Choroid plexus epithelial cell (primary cell): ENCODE measurements at regions not wholly inside any gene's neighbourhood (a gene's known extent, or its start where the extent isn't known, plus 50 kb on each side); places are given as distances from the start of the nearest gene placed in this dataset.
"Not testable (repeated sequence)": the region's sequence is repeated elsewhere in the genome, so short reads cannot be mapped to it uniquely, and the experiment has no call there.

Experiments used
- DNase-seq: peaks from one replicate; pipeline ENCODE4 v3.0.0-alpha.2; 2010; ENCODE audit warnings: low read depth
- H3K4me3 ChIP-seq: 2 replicates; pipeline ENCODE4 v1.5.1; 2011; ENCODE audit warnings: low read depth, mild to moderate bottlenecking, control low read depth, low read length, moderate library complexity
- TF ChIP-seq, protein P1 (sequence below): conservative IDR thresholded peaks from 2 replicates; pipeline ENCODE4 v1.5.1; 2011; ENCODE audit warnings: low read depth, mild to moderate bottlenecking, control low read depth, inconsistent platforms, low read length, moderate library complexity

DNA sequence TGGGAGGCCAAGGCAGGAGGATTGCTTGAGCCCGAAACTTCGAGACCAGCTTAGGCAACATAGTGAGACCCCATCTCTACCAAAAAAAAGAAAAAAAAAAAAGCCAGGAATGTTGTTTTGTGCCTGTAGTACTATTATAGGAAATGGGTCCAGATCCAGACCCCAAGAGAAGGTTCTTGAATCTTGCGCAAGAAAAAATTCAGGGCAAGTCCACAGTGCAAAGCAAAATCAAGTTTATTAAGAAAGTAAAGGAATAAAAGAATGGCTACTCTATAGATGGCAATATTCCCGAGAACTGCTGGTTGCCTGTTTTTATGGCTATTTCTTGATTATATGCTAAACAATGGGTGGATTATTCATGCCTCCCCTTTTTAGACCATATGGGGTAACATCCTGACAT, 51.2 kb upstream of the RDX start:
- H3K4me3 ChIP-seq: no peak overlapping the region
- TF ChIP-seq, protein P1, sequence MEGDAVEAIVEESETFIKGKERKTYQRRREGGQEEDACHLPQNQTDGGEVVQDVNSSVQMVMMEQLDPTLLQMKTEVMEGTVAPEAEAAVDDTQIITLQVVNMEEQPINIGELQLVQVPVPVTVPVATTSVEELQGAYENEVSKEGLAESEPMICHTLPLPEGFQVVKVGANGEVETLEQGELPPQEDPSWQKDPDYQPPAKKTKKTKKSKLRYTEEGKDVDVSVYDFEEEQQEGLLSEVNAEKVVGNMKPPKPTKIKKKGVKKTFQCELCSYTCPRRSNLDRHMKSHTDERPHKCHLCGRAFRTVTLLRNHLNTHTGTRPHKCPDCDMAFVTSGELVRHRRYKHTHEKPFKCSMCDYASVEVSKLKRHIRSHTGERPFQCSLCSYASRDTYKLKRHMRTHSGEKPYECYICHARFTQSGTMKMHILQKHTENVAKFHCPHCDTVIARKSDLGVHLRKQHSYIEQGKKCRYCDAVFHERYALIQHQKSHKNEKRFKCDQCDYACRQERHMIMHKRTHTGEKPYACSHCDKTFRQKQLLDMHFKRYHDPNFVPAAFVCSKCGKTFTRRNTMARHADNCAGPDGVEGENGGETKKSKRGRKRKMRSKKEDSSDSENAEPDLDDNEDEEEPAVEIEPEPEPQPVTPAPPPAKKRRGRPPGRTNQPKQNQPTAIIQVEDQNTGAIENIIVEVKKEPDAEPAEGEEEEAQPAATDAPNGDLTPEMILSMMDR: no peak
- DNase-seq: no peak

DNA sequence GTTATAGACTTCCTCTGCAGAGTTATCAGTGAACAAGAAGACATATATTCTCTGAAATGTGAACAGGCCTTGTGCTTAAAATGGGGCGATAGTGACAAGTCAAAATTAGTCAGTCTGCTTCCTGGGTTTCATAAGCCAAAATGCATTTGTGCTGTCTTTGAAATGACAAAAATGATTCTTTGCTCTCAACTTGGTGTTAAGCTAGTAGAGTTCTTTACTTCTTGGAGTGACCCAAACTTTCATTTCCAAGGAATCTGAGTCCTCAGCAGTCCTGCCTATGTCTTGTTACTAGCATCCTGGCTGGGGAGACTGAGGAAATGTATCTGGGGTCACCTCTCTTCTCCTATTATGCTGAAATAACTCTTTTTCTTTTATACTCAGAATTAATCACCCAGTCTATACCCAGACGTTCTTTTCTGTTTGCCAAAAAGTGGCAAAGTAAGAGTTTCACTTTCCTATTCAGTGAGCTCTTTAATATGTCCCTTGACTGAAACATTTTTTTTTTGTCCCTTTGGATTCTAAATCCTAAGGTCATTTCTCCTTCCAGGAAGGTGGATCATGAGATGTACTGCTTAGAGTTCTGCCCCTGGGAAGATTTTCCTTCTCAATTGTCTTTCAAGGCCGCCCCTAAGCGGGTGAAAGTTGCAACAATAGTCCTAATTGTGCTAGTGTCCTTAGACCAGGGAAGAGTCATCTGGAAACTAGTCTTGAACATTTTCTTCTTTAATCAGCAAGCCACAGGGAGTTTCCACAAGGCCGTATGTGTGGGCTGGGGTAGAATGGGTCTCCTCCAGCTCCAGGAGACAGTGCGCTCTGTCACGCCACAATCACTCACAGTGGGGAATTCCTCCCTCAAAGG, 53.0 kb upstream of the RDX start:
- H3K4me3 ChIP-seq: no peak overlapping the region
- no peak for DNase-seq
- TF ChIP-seq, protein P1: no peak

DNA sequence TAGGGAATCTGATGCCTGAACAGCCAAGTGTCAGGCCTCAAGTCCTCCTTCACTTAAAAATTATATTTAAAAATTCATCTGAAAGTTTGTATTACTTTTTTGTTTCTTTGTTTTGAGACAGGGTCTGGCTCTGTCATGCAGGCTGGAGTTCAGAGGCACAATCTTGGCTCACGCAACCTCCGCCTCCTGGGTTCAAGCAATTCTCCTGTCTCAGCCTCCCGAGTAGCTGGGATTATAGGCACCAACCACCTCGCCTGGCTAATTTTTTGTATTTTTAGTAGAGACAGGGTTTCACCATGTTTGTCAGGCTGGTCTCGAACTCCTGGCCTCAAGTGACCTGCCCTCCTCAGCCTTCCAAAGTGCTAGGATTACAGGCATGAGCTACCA, 53.6 kb upstream of the RDX start:
- H3K4me3 ChIP-seq, DNase-seq: not testable (repeated sequence)

DNA sequence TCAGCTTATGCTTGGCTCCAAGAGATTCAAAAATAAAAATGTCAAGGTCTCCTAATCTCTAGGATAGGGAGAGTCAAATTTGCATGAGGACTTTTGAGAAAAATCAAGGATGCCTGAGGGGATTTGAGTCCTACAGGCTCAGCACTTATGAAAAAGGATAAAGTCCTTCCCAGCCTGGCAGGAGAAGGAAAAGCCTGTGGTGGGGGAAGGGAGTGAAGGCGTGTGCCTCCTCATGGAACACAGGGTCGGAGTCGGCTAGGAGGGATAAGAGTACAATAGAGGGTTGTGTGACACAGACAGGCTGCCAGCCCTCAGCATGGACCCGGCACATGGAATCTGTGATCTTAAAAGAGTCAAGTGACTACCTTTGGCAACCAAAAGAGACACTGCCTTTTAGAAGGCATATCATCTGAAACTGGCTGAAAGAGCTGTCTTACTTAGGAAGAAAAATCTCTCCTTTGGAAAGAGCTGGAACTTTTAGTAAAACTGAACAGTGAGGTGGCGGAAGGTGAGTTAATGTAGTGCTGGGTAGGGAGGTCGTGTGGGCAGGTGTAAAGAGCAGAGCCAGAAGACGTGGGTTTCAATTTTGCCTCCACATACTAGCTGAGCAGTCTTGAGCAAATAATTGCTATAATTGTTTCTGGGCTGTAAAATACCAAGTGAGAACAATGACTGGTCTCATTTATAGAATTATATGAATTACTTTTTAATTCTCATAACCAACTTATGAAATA, 58.8 kb upstream of the RDX start:
- no peak overlapping the region for H3K4me3 ChIP-seq
- DNase-seq: no peak
- TF ChIP-seq, protein P1: no peak

DNA sequence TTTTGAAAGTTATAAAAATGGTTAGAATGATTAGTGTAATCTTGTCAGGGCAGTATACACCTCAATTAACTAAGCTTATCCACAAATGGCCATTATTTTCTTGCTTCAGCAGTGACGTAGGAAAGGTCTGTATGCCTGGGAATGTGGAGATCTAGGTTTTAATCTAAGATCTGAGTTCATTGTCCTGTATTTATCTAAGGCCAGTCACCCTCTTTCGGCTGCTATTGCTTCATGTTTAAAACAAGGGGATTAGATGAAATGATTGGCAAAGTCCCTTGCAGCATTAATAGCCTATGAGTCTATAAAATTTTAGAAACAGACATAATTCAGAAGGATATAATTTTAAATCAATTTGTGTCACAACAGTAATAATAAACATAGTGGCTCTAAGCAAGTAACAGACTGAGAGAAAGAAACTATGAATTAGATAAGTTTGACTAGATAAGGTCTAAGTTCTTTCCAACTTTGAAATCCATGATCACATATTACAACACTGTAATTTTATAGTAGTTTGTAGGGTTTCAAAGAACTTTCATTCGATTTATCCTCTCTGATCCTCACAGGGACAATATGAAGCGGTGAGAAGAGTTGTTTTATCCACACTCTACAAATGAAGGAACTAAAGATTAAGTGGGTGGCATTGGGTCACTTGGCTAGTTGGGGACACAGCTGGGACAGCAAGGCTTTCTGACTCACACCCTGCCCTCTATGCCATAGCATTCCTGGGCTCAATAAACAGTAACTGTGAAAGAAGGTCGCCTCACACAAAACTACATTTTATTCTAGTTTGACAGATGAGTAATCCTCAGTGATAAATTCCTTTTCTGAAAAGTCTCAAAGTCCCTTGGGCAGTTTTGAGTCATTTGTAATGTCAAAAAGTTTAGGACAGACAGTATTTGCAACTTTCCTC, 60.6 kb upstream of the RDX start:
- H3K4me3 ChIP-seq: no peak overlapping the region
- DNase-seq: no peak
- TF ChIP-seq, protein P1: no peak

DNA sequence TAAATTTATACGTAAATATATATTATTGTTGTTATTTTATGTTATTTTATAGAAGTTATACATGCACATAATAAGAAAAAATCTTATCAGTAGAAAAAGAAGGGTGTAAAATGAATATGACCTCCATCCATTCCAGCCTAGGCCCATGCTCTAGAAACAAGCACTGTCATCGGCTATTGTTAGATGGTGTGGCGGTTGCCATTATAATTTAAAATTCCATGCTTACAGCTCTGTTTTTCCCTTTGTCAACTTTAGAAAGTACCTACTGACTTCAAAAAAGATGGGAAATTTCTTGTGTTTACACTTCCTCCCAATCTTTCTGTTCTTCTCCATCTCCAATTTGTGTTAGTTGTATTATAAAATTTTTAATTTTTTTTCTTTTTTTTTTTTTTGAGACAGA, 61.9 kb upstream of the RDX start:
- H3K4me3 ChIP-seq: no peak overlapping the region
- no peak for DNase-seq
- TF ChIP-seq, protein P1: no peak

DNA sequence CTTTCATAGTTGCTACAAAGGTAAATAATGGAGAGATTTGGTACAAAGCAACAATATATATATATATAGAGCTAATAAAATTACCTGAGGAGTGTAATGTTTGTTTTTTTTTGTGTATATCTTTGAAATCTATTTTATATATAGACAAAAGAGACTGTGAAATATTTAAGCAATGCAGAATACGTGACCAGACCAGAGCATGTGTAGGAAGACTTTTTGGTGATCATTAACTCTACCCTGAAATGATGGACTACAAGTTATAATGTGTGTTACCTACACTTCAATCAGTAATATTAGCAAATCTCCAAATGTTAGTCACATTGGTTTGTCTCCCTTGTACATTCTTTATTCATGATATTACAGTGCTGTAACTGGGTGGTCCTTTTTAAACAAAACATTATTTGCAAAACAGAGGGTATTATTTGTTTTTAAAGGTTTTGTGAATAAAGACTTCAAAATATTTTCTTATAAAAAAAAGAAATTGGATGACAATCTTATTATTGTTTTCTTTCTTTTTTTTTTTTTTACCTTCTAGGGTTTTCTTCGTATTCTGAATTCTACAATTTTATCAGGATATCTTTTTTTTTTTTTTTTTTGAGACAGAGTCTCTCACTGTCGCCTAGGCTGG, 64.5 kb upstream of the RDX start:
- not testable (repeated sequence) for DNase-seq, H3K4me3 ChIP-seq
